ENCODE measurements at regions not wholly inside any gene's neighbourhood (a gene's known extent, or its start where the extent isn't known, plus 50 kb on each side); places are given as distances from the start of the nearest gene placed in this dataset.
"Not testable (repeated sequence)": the region's sequence is repeated elsewhere in the genome, so short reads cannot be mapped to it uniquely, and the experiment has no call there.

- TF ChIP-seq CTCF (IDR thresholded peaks at IDR 0.05), result no peak
- ATAC-seq (no peak), DNase-seq (no peak)
- Histone ChIP-seq H3K27ac (no peak overlapping the region), H3K4me1 (no peaks in the 10 kb centered on the region), H3K36me3 (no peaks in the 10 kb centered on the region), H3K27me3 (ENCODE audit: low read depth) (no peaks in the 10 kb centered on the region), H3K4me3 (no peak overlapping the region), H3K9me3 (no peaks in the 10 kb centered on the region)
- intact Hi-C loops (cut with DNase I), result no loop called here
These were observed 476.8 kb downstream of the SHISA9 start for GRCh38 chr16:13378151-13378550.

- Histone ChIP-seq H3K36me3 (no peaks in the 10 kb centered on the region), H3K4me1 (no peaks in the 10 kb centered on the region), H3K9me3 (peaks cover 8% of the 10 kb centered on the region), H3K27ac (no peak overlapping the region), H3K4me3 (no peak overlapping the region), H3K27me3 (ENCODE audit: low read depth) (no peaks in the 10 kb centered on the region)
- DNase-seq, result no peak
- no peak for TF ChIP-seq CTCF (IDR thresholded peaks at IDR 0.05)
- intact Hi-C loops (cut with DNase I), result no loop called here
- no peak for ATAC-seq
These were observed 477.9 kb downstream of the SHISA9 start for GRCh38 chr16:13379266-13379665.

- DNase-seq; intact Hi-C loops (cut with DNase I); H3K4me1 ChIP-seq; H3K27me3 ChIP-seq (ENCODE audit: low read depth); H3K4me3 ChIP-seq; ATAC-seq; H3K36me3 ChIP-seq; H3K27ac ChIP-seq: not testable (repeated sequence)
- H3K9me3 ChIP-seq, result peaks cover 30% of the 10 kb centered on the region
These were observed 484.0 kb downstream of the SHISA9 start for GRCh38 chr16:13385156-13386040.

- TF ChIP-seq CTCF (IDR thresholded peaks at IDR 0.05), result no peak
- Histone ChIP-seq H3K4me3 (no peak overlapping the region), H3K27me3 (ENCODE audit: low read depth) (no peaks in the 10 kb centered on the region), H3K4me1 (no peaks in the 10 kb centered on the region), H3K27ac (no peak overlapping the region), H3K9me3 (peaks cover 12% of the 10 kb centered on the region), H3K36me3 (no peaks in the 10 kb centered on the region)
- DNase-seq (no peak), ATAC-seq (no peak)
- intact Hi-C loops (cut with DNase I), result no loop called here
These were observed 488.9 kb downstream of the SHISA9 start for GRCh38 chr16:13390093-13390985.

- Histone ChIP-seq H3K27ac (no peak overlapping the region), H3K4me3 (no peak overlapping the region), H3K9me3 (peaks cover 8% of the 10 kb centered on the region), H3K4me1 (no peaks in the 10 kb centered on the region), H3K36me3 (no peaks in the 10 kb centered on the region), H3K27me3 (ENCODE audit: low read depth) (no peaks in the 10 kb centered on the region)
- TF ChIP-seq CTCF (IDR thresholded peaks at IDR 0.05), result no peak
- no peak for DNase-seq
- intact Hi-C loops (cut with DNase I), result no loop called here
- ATAC-seq, result no peak
These were observed 489.5 kb downstream of the SHISA9 start for GRCh38 chr16:13390986-13391305.

- no peaks in the 10 kb centered on the region for H3K36me3 ChIP-seq
- no peak overlapping the region for H3K4me3 ChIP-seq
- H3K4me1 ChIP-seq, result no peaks in the 10 kb centered on the region
- intact Hi-C loops (cut with DNase I), result no loop called here
- TF ChIP-seq CTCF (IDR thresholded peaks at IDR 0.05), result no peak
- ATAC-seq, result no peak
- H3K27me3 ChIP-seq (ENCODE audit: low read depth), result no peaks in the 10 kb centered on the region
- peaks cover 4% of the 10 kb centered on the region for H3K9me3 ChIP-seq
- no peak overlapping the region for H3K27ac ChIP-seq
- DNase-seq, result no peak
These were observed 489.9 kb downstream of the SHISA9 start for GRCh38 chr16:13391337-13391736.
